ENCODE measurements at regions not wholly inside any gene's neighbourhood (a gene's known extent, or its start where the extent isn't known, plus 50 kb on each side); places are given as distances from the start of the nearest gene placed in this dataset.

- no peaks in the 10 kb centered on the region for H3K36me3 ChIP-seq (ENCODE audit: control insufficient read depth, insufficient read depth, low read length)
- H3K4me3 ChIP-seq (ENCODE audit: low read length) = no peak overlapping the region
- intact Hi-C loops (cut with micrococcal nuclease) = no loop called here
- no peak overlapping the region for H3K27ac Mint-ChIP-seq
- no peak for ATAC-seq
- H3K9me3 ChIP-seq (ENCODE audit: control insufficient read depth, insufficient read depth, low read length) = peaks cover 5% of the 10 kb centered on the region
- H3K27me3 Mint-ChIP-seq (ENCODE audit: low read depth in 2 of 2) = peaks cover 0 to 15% of the 10 kb centered on the region in 2 donors
- no CpG with 5 or more reads among the region's 1 CpG for WGBS (ENCODE audit: insufficient coverage)
- H3K4me1 ChIP-seq (ENCODE audit: control insufficient read depth, insufficient read depth, low read length) = no peaks in the 10 kb centered on the region
- no peaks in the 10 kb centered on the region for H3K27me3 ChIP-seq (ENCODE audit: control insufficient read depth, insufficient read depth, low read length)
- H3K9me3 Mint-ChIP-seq = peaks cover 3 to 4% of the 10 kb centered on the region in 2 donors
- DNase-seq = no peak
- H3K4me3 Mint-ChIP-seq = no peak overlapping the region
- TF ChIP-seq CTCF (IDR thresholded peaks at IDR 0.05) = no peak
- H3K4me1 Mint-ChIP-seq = no peaks in the 10 kb centered on the region
- no peaks in the 10 kb centered on the region for H3K36me3 Mint-ChIP-seq
- H3K27ac ChIP-seq (ENCODE audit: low read length) = no peak overlapping the region
These were observed 140.5 kb upstream of the NUDT10 start for GRCh38 chrX:51192104-51192503.

- Histone ChIP-seq H3K27me3 (ENCODE audit: control insufficient read depth, insufficient read depth, low read length) (no peaks in the 10 kb centered on the region), H3K27ac (ENCODE audit: low read length) (no peak overlapping the region), H3K9me3 (ENCODE audit: control insufficient read depth, insufficient read depth, low read length) (no peaks in the 10 kb centered on the region), H3K4me3 (ENCODE audit: low read length) (no peak overlapping the region), H3K36me3 (ENCODE audit: control insufficient read depth, insufficient read depth, low read length) (no peaks in the 10 kb centered on the region), H3K4me1 (ENCODE audit: control insufficient read depth, insufficient read depth, low read length) (no peaks in the 10 kb centered on the region)
- Mint-ChIP-seq H3K36me3 (no peaks in the 10 kb centered on the region), H3K27ac (no peak overlapping the region), H3K27me3 (ENCODE audit: low read depth in 2 of 2) (no peaks in the 10 kb centered on the region), H3K4me1 (no peaks in the 10 kb centered on the region), H3K4me3 (no peak overlapping the region), H3K9me3 (no peaks in the 10 kb centered on the region)
- no peak for TF ChIP-seq CTCF (IDR thresholded peaks at IDR 0.05)
- ATAC-seq (no peak), DNase-seq (no peak)
- WGBS (ENCODE audit: insufficient coverage) = 90% methylated on average over 3 of the region's 4 CpGs
- intact Hi-C loops (cut with micrococcal nuclease) = no loop called here
These were observed 117.4 kb upstream of the NUDT10 start for GRCh38 chrX:51215266-51215665.

GRCh38 chrX:51215856-51216255 is 116.8 kb upstream of the NUDT10 start:
- Mint-ChIP-seq H3K27me3 (ENCODE audit: low read depth in 2 of 2) (no peaks in the 10 kb centered on the region), H3K4me1 (no peaks in the 10 kb centered on the region), H3K27ac (no peak overlapping the region), H3K4me3 (no peak overlapping the region), H3K9me3 (no peaks in the 10 kb centered on the region), H3K36me3 (no peaks in the 10 kb centered on the region)
- WGBS (ENCODE audit: insufficient coverage) = no CpG with 5 or more reads among the region's 2 CpGs
- no peaks in the 10 kb centered on the region for H3K4me1 ChIP-seq (ENCODE audit: control insufficient read depth, insufficient read depth, low read length)
- intact Hi-C loops (cut with micrococcal nuclease) = no loop called here
- no peaks in the 10 kb centered on the region for H3K27me3 ChIP-seq (ENCODE audit: control insufficient read depth, insufficient read depth, low read length)
- ATAC-seq (no peak), DNase-seq (no peak)
- no peak overlapping the region for H3K27ac ChIP-seq (ENCODE audit: low read length)
- no peaks in the 10 kb centered on the region for H3K9me3 ChIP-seq (ENCODE audit: control insufficient read depth, insufficient read depth, low read length)
- no peaks in the 10 kb centered on the region for H3K36me3 ChIP-seq (ENCODE audit: control insufficient read depth, insufficient read depth, low read length)
- H3K4me3 ChIP-seq (ENCODE audit: low read length) = no peak overlapping the region
- TF ChIP-seq CTCF (IDR thresholded peaks at IDR 0.05) = no peak

GRCh38 chrX:51242212-51242611 is 90.4 kb upstream of the NUDT10 start:
- peaks cover 4 to 13% of the 10 kb centered on the region in 2 donors for H3K9me3 Mint-ChIP-seq
- Histone ChIP-seq H3K4me3 (ENCODE audit: low read length) (no peak overlapping the region), H3K9me3 (ENCODE audit: control insufficient read depth, insufficient read depth, low read length) (peaks cover 4% of the 10 kb centered on the region), H3K4me1 (ENCODE audit: control insufficient read depth, insufficient read depth, low read length) (no peaks in the 10 kb centered on the region), H3K27ac (ENCODE audit: low read length) (no peak overlapping the region), H3K36me3 (ENCODE audit: control insufficient read depth, insufficient read depth, low read length) (no peaks in the 10 kb centered on the region), H3K27me3 (ENCODE audit: control insufficient read depth, insufficient read depth, low read length) (no peaks in the 10 kb centered on the region)
- DNase-seq (no peak), ATAC-seq (no peak)
- H3K27ac Mint-ChIP-seq = no peak overlapping the region
- no peak for TF ChIP-seq CTCF (IDR thresholded peaks at IDR 0.05)
- H3K4me3 Mint-ChIP-seq = no peak overlapping the region
- no peaks in the 10 kb centered on the region for H3K4me1 Mint-ChIP-seq
- peaks cover 0 to 12% of the 10 kb centered on the region in 2 donors for H3K27me3 Mint-ChIP-seq (ENCODE audit: low read depth in 2 of 2)
- intact Hi-C loops (cut with micrococcal nuclease) = no loop called here
- WGBS (ENCODE audit: insufficient coverage) = 33% methylated on average over 1 of the region's 4 CpGs
- H3K36me3 Mint-ChIP-seq = no peaks in the 10 kb centered on the region
